ENCODE measurements at regions not wholly inside any gene's neighbourhood (a gene's known extent, or its start where the extent isn't known, plus 50 kb on each side); places are given as distances from the start of the nearest gene placed in this dataset.
"Not testable (repeated sequence)": the region's sequence is repeated elsewhere in the genome, so short reads cannot be mapped to it uniquely, and the experiment has no call there.

- TF ChIP-seq CTCF (IDR thresholded peaks at IDR 0.05): no peak
- no peak overlapping the region for H3K4me3 ChIP-seq
- H3K27ac ChIP-seq: no peak overlapping the region
- no peaks in the 10 kb centered on the region for H3K27me3 ChIP-seq
- H3K9me3 ChIP-seq: no peaks in the 10 kb centered on the region
- H3K36me3 ChIP-seq: no peaks in the 10 kb centered on the region
- ATAC-seq: no peak
- DNase-seq: no peak
- intact Hi-C loops (cut with DNase I): no loop called here
- no peaks in the 10 kb centered on the region for H3K4me1 ChIP-seq
Observed at GRCh38 chr5:88085462-88085861, 183.2 kb downstream of the TMEM161B start.

GRCh38 chr5:88081877-88082276, 186.8 kb downstream of the TMEM161B start:
- no peak for TF ChIP-seq CTCF (IDR thresholded peaks at IDR 0.05)
- Histone ChIP-seq H3K4me3 (no peak overlapping the region), H3K27ac (no peak overlapping the region), H3K9me3 (peaks cover 0 to 12% of the 10 kb centered on the region in 2 donors), H3K4me1 (no peaks in the 10 kb centered on the region), H3K27me3 (no peaks in the 10 kb centered on the region), H3K36me3 (no peaks in the 10 kb centered on the region)
- intact Hi-C loops (cut with DNase I): no loop called here
- ATAC-seq (no peak), DNase-seq (no peak)

- H3K36me3 ChIP-seq: no peaks in the 10 kb centered on the region
- no peak for TF ChIP-seq CTCF (IDR thresholded peaks at IDR 0.05)
- H3K27ac ChIP-seq: no peak overlapping the region
- H3K9me3 ChIP-seq: peaks cover 0 to 14% of the 10 kb centered on the region in 2 donors
- H3K4me3 ChIP-seq: no peak overlapping the region
- H3K4me1 ChIP-seq: no peaks in the 10 kb centered on the region
- DNase-seq: no peak
- intact Hi-C loops (cut with DNase I): no loop called here
- H3K27me3 ChIP-seq: no peaks in the 10 kb centered on the region
- no peak for ATAC-seq
Observed at GRCh38 chr5:88063813-88064212, 204.8 kb downstream of the TMEM161B start.

DNA sequence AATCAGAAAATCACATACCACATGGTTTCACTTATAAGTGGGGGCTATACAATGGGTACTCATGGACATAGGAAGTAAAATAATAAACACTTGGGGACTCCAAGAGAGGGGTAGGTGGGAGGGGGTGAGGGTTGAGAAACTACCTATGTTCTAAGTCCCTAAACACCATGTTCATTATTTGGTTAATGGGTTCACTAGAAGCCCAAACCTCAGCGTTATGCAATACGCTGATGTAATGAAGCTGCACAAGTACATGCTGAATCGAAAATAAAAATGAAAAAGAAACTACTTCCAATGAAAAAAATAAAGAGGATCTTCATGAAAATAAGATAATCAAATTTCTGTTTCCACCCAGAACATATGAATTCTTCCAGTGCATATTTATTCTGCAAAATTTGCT, 208.5 kb downstream of the TMEM161B start:
- Histone ChIP-seq H3K27ac (no peak overlapping the region), H3K4me3 (no peak overlapping the region), H3K27me3 (no peaks in the 10 kb centered on the region), H3K4me1 (no peaks in the 10 kb centered on the region), H3K9me3 (peaks cover 0 to 16% of the 10 kb centered on the region in 2 donors), H3K36me3 (no peaks in the 10 kb centered on the region)
- TF ChIP-seq CTCF (IDR thresholded peaks at IDR 0.05): no peak
- ATAC-seq: no peak
- intact Hi-C loops (cut with DNase I): no loop called here
- DNase-seq: no peak

DNA sequence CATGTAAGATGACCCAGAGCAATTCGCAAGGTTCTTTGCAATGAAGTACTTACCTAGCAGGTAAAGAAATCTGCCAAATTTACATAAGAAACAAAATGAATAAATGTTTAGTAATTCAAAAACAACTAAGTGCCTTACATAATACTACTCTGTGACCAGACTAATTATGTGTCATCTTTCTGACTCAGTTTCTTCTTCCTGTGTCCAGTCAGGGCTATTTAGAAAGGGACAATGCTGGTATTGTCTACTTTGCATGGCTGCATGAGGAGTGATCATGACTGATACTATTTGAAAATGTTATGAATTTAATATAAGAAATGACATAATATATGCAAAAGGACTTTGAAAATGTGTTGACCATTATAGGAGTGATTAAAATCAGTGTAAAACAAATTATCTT, 210.0 kb downstream of the TMEM161B start:
- ATAC-seq (no peak), DNase-seq (no peak)
- Histone ChIP-seq H3K9me3 (peaks cover 0 to 14% of the 10 kb centered on the region in 2 donors), H3K36me3 (no peaks in the 10 kb centered on the region), H3K27me3 (no peaks in the 10 kb centered on the region), H3K4me1 (no peaks in the 10 kb centered on the region), H3K27ac (no peak overlapping the region), H3K4me3 (no peak overlapping the region)
- TF ChIP-seq CTCF (IDR thresholded peaks at IDR 0.05): no peak
- intact Hi-C loops (cut with DNase I): no loop called here

GRCh38 chr5:88052468-88052867, 216.2 kb downstream of the TMEM161B start:
- H3K4me1 ChIP-seq; H3K27me3 ChIP-seq; H3K9me3 ChIP-seq; H3K36me3 ChIP-seq; H3K27ac ChIP-seq; intact Hi-C loops (cut with DNase I); ATAC-seq; H3K4me3 ChIP-seq: not testable (repeated sequence)
- DNase-seq: peak in 1 of 4 donors; percentile 28

Data from left lung (tissue), 4 donors.